A549 (cell line): ENCODE measurements at regions not wholly inside any gene's neighbourhood (a gene's known extent, or its start where the extent isn't known, plus 50 kb on each side); places are given as distances from the start of the nearest gene placed in this dataset.

Source experiments
- CTCF ChIP-seq: fragments of >200 bp; sonication (Bioruptor Twin); formaldehyde crosslinking; IDR thresholded peaks from 3 replicates; pipeline ENCODE4 v1.5.1; 2016
- REST ChIP-seq: fragments of 200-600 bp; sonication (generic); IDR thresholded peaks from 2 replicates; pipeline ENCODE4 v1.6.1; 2016; ENCODE audit warnings: antibody characterized with exemption, mild to moderate bottlenecking, moderate library complexity

GRCh38 chr2:198203336-198204069 is 399.1 kb downstream of the PLCL1 start:
- TF ChIP-seq CTCF = no peak
- TF ChIP-seq REST = no peak
